GM12864 (cell line): ENCODE measurements at regions not wholly inside any gene's neighbourhood (a gene's known extent, or its start where the extent isn't known, plus 50 kb on each side); places are given as distances from the start of the nearest gene placed in this dataset.

Source experiments
- DNase-seq: peaks from one replicate; pipeline ENCODE4 v3.0.0-alpha.2; 2011; ENCODE audit warnings: low read depth
- H3K4me3 ChIP-seq: 2 replicates; pipeline ENCODE4 v1.5.1; 2011; ENCODE audit warnings: mild to moderate bottlenecking, low read depth, low read length, control low read depth
- CTCF ChIP-seq: IDR thresholded peaks from 2 replicates; pipeline ENCODE4 v1.5.1; 2011; ENCODE audit warnings: low read depth, mild to moderate bottlenecking, moderate library complexity, low read length, control low read depth, inconsistent platforms; ENCODE audit errors: missing control alignments

- no peak overlapping the region for H3K4me3 ChIP-seq
- peak; percentile 47 for TF ChIP-seq CTCF
- no peak for DNase-seq
Measured at GRCh38 chr4:16289897-16290554, 63.8 kb upstream of the TAPT1 start.

GRCh38 chr4:16284050-16284449 is 57.8 kb upstream of the TAPT1 start:
- DNase-seq, result no peak
- TF ChIP-seq CTCF, result no peak
- no peak overlapping the region for H3K4me3 ChIP-seq

- H3K4me3 ChIP-seq, result no peak overlapping the region
- no peak for DNase-seq
- TF ChIP-seq CTCF, result no peak
Measured at GRCh38 chr4:16278178-16278577, 51.9 kb upstream of the TAPT1 start.
